WTC11 (cell line): ENCODE measurements at regions not wholly inside any gene's neighbourhood (a gene's known extent, or its start where the extent isn't known, plus 50 kb on each side); places are given as distances from the start of the nearest gene placed in this dataset.
"Not testable (repeated sequence)": the region's sequence is repeated elsewhere in the genome, so short reads cannot be mapped to it uniquely, and the experiment has no call there.

Experiments
- ATAC-seq: fragments of 200-7000 bp; cut with Tn5 transposase; 2 replicates; pipeline ENCODE4 v1.10.0; 2021; ENCODE audit warnings: mild to moderate bottlenecking, moderate library complexity
- CTCF ChIA-PET: fragments of 300-600 bp; sonication (Branson Sonifier 250); formaldehyde crosslinking; loops from one replicate; lab custom pipeline; 2021; ENCODE audit warnings: antibody characterized with exemption; lab: Charles Lee
- POLR2A ChIA-PET: fragments of 350-600 bp; sonication (Branson Sonifier 250); formaldehyde crosslinking; loops from one replicate; lab custom pipeline; 2021; ENCODE audit warnings: antibody characterized with exemption; lab: Charles Lee
- DNase-seq: peaks from one replicate; pipeline ENCODE4 v3.0.0; 2021; ENCODE audit warnings: low spot score
- H3K27ac Mint-ChIP-seq: 2 replicates; pipeline ENCODE4 v1.8.0; 2021; ENCODE audit warnings: mixed read lengths
- H3K27me3 Mint-ChIP-seq: 2 replicates; pipeline ENCODE4 v1.8.0; 2021; ENCODE audit warnings: low read depth, mild to moderate bottlenecking, moderate library complexity, mixed read lengths
- H3K36me3 Mint-ChIP-seq: 2 replicates; pipeline ENCODE4 v1.8.0; 2021; ENCODE audit warnings: mixed read lengths
- H3K4me1 Mint-ChIP-seq: 2 replicates; pipeline ENCODE4 v1.8.0; 2022; ENCODE audit warnings: mixed read lengths
- H3K4me3 Mint-ChIP-seq: 2 replicates; pipeline ENCODE4 v1.8.0; 2021; ENCODE audit warnings: mild to moderate bottlenecking, moderate library complexity, mixed read lengths
- H3K9me3 Mint-ChIP-seq: 2 replicates; pipeline ENCODE4 v1.8.0; 2021; ENCODE audit warnings: mixed read lengths
- CREM ChIP-seq: sonication (generic); formaldehyde crosslinking; IDR thresholded peaks from 2 replicates; pipeline ENCODE4 v1.8.1; 2022; ENCODE audit warnings: mild to moderate bottlenecking, missing genetic modification reagents, moderate library complexity
- EMX1 ChIP-seq: fragments of 250-450 bp; sonication (Bioruptor Pico); IDR thresholded peaks from 2 replicates; pipeline ENCODE4 v1.8.0; 2021; ENCODE audit warnings: mild to moderate bottlenecking
- ESRRA ChIP-seq: sonication (generic); formaldehyde crosslinking; IDR thresholded peaks from 2 replicates; pipeline ENCODE4 v1.8.1; 2022; ENCODE audit warnings: mild to moderate bottlenecking, missing genetic modification reagents, borderline replicate concordance
- FOXJ3 ChIP-seq: sonication (generic); formaldehyde crosslinking; IDR thresholded peaks from 2 replicates; pipeline ENCODE4 v1.9.0; 2021; ENCODE audit warnings: missing genetic modification reagents, mild to moderate bottlenecking, borderline replicate concordance
- FOXK1 ChIP-seq: sonication (generic); formaldehyde crosslinking; IDR thresholded peaks from 2 replicates; pipeline ENCODE4 v1.8.0; 2022; ENCODE audit warnings: mild to moderate bottlenecking, moderate library complexity, missing genetic modification reagents
- MYBL2 ChIP-seq: sonication (generic); formaldehyde crosslinking; IDR thresholded peaks from 2 replicates; pipeline ENCODE4 v1.8.1; 2023; ENCODE audit warnings: mild to moderate bottlenecking, moderate library complexity, missing genetic modification reagents
- NFYB ChIP-seq: sonication (generic); formaldehyde crosslinking; conservative IDR thresholded peaks from 2 replicates; pipeline ENCODE4 v1.8.0; 2022; ENCODE audit warnings: low read depth, missing genetic modification reagents
- TEAD4 ChIP-seq: sonication (generic); formaldehyde crosslinking; IDR thresholded peaks from 2 replicates; pipeline ENCODE4 v1.8.0; 2022; ENCODE audit warnings: mild to moderate bottlenecking, missing genetic modification reagents
- TF ChIP-seq, protein P1 (sequence below): fragments of 250-450 bp; sonication (Bioruptor Pico); IDR thresholded peaks from 2 replicates; pipeline ENCODE4 v1.9.0; 2021; ENCODE audit warnings: mild to moderate bottlenecking, borderline replicate concordance
- TF ChIP-seq, protein P2 (sequence below): sonication (generic); formaldehyde crosslinking; IDR thresholded peaks from 2 replicates; pipeline ENCODE4 v1.8.1; 2022; ENCODE audit warnings: missing genetic modification reagents, borderline replicate concordance
- TF ChIP-seq, protein P3 (sequence below): sonication (generic); formaldehyde crosslinking; conservative IDR thresholded peaks from 2 replicates; pipeline ENCODE4 v1.8.1; 2022; ENCODE audit warnings: mild to moderate bottlenecking, missing genetic modification reagents
- TF ChIP-seq, protein P4 (sequence below): sonication (generic); formaldehyde crosslinking; IDR thresholded peaks from 2 replicates; pipeline ENCODE4 v1.8.0; 2022; ENCODE audit warnings: mild to moderate bottlenecking, missing genetic modification reagents
- TF ChIP-seq, protein P5 (sequence below): fragments of 250-450 bp; sonication (Bioruptor Pico); IDR thresholded peaks from 2 replicates; pipeline ENCODE4 v2.1.2; 2022; ENCODE audit warnings: mild to moderate bottlenecking, moderate library complexity
- TF ChIP-seq, protein P6 (sequence below): fragments of 250-450 bp; sonication (Bioruptor Pico); IDR thresholded peaks from 2 replicates; pipeline ENCODE4 v1.9.0; 2021; ENCODE audit warnings: moderate library complexity, mild to moderate bottlenecking, inconsistent platforms, borderline replicate concordance
- TF ChIP-seq, protein P7 (sequence below): sonication (generic); formaldehyde crosslinking; IDR thresholded peaks from 2 replicates; pipeline ENCODE4 v1.8.0; 2023; ENCODE audit warnings: missing genetic modification reagents
- TF ChIP-seq, protein P8 (sequence below): sonication (generic); formaldehyde crosslinking; IDR thresholded peaks from 2 replicates; pipeline ENCODE4 v1.8.0; 2022; ENCODE audit warnings: mild to moderate bottlenecking, missing genetic modification reagents

DNA sequence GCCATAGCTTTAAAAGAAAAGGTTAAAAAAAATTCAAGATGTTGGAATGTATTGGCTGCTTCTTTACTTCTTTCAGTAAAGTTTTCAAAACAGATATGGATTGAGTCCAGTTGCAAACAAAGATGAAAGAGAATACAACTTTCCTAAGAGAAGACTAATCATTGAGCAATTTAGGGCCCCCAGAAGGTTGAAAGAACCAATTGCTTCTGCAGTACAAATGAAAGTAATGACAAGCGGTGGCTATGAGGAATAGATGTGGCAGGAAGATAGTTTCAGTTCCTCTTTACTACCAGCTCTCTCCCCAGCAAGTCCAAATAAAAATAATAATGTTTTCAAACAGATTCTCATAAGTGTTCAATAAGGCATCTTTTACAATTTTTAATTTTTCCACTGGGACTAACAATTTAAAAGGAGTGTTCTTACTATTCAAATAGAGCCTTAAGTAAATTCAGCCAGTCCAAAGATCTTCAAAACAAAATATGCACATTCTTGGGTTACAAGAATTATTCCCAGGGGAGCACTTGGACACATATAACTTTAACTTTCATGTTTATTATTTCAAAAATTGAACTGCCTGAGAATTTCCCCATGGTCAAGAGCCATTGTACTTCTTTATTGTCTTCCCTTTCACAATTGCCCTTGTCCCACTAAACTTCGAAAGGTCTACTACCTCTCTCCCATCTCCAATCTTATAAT, 62.3 kb upstream of the PPP1R12A start (continued):
- TF ChIP-seq, protein P1, sequence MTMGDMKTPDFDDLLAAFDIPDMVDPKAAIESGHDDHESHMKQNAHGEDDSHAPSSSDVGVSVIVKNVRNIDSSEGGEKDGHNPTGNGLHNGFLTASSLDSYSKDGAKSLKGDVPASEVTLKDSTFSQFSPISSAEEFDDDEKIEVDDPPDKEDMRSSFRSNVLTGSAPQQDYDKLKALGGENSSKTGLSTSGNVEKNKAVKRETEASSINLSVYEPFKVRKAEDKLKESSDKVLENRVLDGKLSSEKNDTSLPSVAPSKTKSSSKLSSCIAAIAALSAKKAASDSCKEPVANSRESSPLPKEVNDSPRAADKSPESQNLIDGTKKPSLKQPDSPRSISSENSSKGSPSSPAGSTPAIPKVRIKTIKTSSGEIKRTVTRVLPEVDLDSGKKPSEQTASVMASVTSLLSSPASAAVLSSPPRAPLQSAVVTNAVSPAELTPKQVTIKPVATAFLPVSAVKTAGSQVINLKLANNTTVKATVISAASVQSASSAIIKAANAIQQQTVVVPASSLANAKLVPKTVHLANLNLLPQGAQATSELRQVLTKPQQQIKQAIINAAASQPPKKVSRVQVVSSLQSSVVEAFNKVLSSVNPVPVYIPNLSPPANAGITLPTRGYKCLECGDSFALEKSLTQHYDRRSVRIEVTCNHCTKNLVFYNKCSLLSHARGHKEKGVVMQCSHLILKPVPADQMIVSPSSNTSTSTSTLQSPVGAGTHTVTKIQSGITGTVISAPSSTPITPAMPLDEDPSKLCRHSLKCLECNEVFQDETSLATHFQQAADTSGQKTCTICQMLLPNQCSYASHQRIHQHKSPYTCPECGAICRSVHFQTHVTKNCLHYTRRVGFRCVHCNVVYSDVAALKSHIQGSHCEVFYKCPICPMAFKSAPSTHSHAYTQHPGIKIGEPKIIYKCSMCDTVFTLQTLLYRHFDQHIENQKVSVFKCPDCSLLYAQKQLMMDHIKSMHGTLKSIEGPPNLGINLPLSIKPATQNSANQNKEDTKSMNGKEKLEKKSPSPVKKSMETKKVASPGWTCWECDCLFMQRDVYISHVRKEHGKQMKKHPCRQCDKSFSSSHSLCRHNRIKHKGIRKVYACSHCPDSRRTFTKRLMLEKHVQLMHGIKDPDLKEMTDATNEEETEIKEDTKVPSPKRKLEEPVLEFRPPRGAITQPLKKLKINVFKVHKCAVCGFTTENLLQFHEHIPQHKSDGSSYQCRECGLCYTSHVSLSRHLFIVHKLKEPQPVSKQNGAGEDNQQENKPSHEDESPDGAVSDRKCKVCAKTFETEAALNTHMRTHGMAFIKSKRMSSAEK (CRISPR knock-in tag): no peak
- TF ChIP-seq FOXJ3 (CRISPR knock-in tag): no peak
- TF ChIP-seq, protein P2, sequence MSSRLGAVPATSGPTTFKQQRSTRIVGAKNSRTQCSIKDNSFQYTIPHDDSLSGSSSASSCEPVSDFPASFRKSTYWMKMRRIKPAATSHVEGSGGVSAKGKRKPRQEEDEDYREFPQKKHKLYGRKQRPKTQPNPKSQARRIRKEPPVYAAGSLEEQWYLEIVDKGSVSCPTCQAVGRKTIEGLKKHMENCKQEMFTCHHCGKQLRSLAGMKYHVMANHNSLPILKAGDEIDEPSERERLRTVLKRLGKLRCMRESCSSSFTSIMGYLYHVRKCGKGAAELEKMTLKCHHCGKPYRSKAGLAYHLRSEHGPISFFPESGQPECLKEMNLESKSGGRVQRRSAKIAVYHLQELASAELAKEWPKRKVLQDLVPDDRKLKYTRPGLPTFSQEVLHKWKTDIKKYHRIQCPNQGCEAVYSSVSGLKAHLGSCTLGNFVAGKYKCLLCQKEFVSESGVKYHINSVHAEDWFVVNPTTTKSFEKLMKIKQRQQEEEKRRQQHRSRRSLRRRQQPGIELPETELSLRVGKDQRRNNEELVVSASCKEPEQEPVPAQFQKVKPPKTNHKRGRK (CRISPR knock-in tag): no peak
- no peak for TF ChIP-seq NFYB (CRISPR knock-in tag)

DNA sequence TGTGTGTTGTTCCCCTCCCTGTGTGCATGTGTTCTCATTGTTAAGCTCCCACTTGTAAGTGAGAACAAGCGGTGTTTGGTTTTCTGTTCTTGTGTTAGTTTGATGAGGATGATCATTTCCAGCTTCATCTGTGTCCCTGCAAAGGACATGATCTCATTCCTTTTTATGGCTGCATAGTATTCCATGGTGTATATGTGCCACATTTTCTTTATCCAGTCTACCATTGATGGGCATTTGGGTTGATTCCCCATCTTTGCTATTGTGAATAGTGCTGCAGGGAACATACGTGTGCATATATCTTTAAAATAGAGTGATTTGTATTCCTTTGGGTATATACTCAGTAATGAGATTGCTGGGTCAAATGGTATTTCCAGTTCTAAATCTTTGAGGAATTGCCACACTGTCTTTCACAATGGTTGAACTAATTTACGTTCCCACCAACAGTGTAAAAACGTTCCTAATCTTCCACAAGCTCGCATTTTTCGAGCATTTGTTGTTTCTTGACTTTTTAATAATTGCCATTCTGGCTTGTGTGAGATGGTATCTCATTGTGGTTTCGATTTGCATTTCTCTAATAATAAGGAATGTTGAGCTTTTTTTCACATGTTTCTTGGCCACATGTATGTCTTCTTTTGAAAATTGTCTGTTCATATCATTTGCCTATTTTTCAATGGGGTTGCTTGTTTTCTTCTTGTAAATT, 60.6 kb upstream of the PPP1R12A start:
- DNase-seq, ATAC-seq, H3K27ac Mint-ChIP-seq, CTCF ChIA-PET, H3K36me3 Mint-ChIP-seq, H3K27me3 Mint-ChIP-seq, H3K4me3 Mint-ChIP-seq, POLR2A ChIA-PET, H3K9me3 Mint-ChIP-seq, H3K4me1 Mint-ChIP-seq: not testable (repeated sequence)

DNA sequence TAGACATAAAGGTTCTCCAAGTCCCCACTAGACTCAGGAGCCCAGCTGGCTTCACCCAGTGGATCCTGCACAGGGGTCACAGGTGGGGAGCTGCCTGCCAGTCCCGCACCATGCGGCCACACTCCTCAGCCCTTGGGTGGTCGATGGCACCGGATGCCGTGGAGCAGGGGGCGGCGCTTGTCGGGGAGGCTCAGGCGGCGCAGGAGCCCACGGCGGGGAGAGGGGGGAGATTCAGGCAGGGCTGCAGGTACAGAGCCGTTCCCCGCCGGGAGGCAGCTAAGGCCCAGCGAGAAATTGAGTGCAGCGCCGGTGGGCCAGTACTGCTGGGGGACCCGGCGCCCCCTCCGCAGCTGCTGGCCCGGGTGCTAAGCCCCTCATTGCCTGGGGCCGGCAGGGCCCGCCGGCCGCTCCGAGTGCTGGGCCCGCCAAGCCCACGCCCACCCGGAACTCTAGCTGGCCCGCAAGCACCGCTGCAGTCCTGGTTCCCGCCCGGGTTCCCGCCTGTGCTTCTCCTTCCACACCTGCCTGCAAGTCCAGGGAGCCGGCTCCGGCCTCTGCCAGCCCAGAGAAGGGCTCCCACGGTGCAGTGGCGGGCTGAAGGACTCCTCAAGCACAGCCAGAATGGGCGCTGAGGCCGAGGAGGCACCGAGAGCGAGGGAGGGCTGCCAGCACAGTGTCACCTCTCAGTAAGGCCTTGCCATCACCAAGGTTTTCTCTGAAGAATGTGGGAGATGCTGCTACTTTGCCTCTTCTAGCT, 58.4 kb upstream of the PPP1R12A start:
- no peak overlapping the region for H3K4me3 Mint-ChIP-seq

More for the DNA sequence above, 58.4 kb upstream of the PPP1R12A start:
- Mint-ChIP-seq H3K36me3 (no peaks in the 10 kb centered on the region), H3K9me3 (peaks cover 3% of the 10 kb centered on the region; the same call in 1 of the 2 replicates), H3K27ac (no peak overlapping the region), H3K4me1 (0 out of 2 replicates have a peak, but pooled peaks cover 2% of the 10 kb centered on the region), H3K27me3 (no peaks in the 10 kb centered on the region; the same call in 1 of the 2 replicates)
- DNase-seq: peak; percentile 27
- POLR2A ChIA-PET: no interaction called here
- TF ChIP-seq, protein P3, sequence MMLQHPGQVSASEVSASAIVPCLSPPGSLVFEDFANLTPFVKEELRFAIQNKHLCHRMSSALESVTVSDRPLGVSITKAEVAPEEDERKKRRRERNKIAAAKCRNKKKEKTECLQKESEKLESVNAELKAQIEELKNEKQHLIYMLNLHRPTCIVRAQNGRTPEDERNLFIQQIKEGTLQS (CRISPR knock-in tag): no peak
- TF ChIP-seq, protein P4, sequence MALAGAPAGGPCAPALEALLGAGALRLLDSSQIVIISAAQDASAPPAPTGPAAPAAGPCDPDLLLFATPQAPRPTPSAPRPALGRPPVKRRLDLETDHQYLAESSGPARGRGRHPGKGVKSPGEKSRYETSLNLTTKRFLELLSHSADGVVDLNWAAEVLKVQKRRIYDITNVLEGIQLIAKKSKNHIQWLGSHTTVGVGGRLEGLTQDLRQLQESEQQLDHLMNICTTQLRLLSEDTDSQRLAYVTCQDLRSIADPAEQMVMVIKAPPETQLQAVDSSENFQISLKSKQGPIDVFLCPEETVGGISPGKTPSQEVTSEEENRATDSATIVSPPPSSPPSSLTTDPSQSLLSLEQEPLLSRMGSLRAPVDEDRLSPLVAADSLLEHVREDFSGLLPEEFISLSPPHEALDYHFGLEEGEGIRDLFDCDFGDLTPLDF (CRISPR knock-in tag): no peak
- TF ChIP-seq EMX1 (CRISPR knock-in tag): no peak
- TF ChIP-seq MYBL2 (CRISPR knock-in tag): no peak
- TF ChIP-seq, protein P5, sequence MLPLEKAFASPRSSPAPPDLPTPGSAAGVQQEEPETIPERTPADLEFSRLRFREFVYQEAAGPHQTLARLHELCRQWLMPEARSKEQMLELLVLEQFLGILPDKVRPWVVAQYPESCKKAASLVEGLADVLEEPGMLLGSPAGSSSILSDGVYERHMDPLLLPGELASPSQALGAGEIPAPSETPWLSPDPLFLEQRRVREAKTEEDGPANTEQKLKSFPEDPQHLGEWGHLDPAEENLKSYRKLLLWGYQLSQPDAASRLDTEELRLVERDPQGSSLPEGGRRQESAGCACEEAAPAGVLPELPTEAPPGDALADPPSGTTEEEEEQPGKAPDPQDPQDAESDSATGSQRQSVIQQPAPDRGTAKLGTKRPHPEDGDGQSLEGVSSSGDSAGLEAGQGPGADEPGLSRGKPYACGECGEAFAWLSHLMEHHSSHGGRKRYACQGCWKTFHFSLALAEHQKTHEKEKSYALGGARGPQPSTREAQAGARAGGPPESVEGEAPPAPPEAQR (CRISPR knock-in tag): no peak
- TF ChIP-seq, protein P6, sequence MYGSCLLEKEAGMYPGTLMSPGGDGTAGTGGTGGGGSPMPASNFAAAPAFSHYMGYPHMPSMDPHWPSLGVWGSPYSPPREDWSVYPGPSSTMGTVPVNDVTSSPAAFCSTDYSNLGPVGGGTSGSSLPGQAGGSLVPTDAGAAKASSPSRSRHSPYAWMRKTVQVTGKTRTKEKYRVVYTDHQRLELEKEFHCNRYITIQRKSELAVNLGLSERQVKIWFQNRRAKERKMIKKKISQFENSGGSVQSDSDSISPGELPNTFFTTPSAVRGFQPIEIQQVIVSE: no peak
- TF ChIP-seq, protein P7, sequence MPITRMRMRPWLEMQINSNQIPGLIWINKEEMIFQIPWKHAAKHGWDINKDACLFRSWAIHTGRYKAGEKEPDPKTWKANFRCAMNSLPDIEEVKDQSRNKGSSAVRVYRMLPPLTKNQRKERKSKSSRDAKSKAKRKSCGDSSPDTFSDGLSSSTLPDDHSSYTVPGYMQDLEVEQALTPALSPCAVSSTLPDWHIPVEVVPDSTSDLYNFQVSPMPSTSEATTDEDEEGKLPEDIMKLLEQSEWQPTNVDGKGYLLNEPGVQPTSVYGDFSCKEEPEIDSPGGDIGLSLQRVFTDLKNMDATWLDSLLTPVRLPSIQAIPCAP: no peak
- TF ChIP-seq CREM (CRISPR knock-in tag): no peak
- TF ChIP-seq ESRRA (CRISPR knock-in tag): no peak
- no peak for TF ChIP-seq FOXK1 (CRISPR knock-in tag)
- no peak for TF ChIP-seq TEAD4 (CRISPR knock-in tag)
- TF ChIP-seq, protein P8, sequence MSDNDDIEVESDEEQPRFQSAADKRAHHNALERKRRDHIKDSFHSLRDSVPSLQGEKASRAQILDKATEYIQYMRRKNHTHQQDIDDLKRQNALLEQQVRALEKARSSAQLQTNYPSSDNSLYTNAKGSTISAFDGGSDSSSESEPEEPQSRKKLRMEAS (CRISPR knock-in tag): no peak
- CTCF ChIA-PET: no interaction called here
- no peak; the same call in 1 of the 2 replicates for ATAC-seq
